MM.1S (cell line): ENCODE measurements at regions not wholly inside any gene's neighbourhood (a gene's known extent, or its start where the extent isn't known, plus 50 kb on each side); places are given as distances from the start of the nearest gene placed in this dataset.

Source experiments
- EZH2 ChIP-seq: fragments of 300-600 bp; sonication (generic); optimal IDR thresholded peaks from 2 replicates; pipeline ENCODE3; 2017; ENCODE audit warnings: low read depth, mild to moderate bottlenecking, antibody characterized with exemption, low read length, mixed read lengths
- TF ChIP-seq, protein P1 (sequence below): fragments of 300-600 bp; sonication (generic); IDR thresholded peaks from 2 replicates; pipeline ENCODE4 v1.5.1; 2016; ENCODE audit warnings: antibody characterized with exemption, low read length, mixed read lengths

DNA sequence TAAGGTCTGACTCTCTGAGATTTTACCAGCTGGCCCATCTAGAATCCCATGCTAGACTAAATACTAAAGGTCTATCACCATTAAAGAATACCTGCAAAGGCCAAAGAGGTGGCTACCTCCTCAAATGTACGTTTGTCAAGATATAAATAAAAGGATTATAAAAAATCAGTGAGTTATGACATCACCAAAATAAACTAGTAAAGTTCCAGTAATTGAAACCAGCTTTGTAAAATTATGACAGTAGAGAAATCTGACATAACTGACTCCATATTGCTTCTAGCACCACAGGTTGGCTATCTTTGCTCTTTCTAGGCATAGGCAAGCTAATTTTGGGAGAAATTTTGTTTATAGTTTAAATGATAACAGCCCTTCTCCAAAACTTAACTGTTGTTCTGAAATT lies 536.3 kb downstream of the TFAP2A start:
- TF ChIP-seq EZH2: no peak
- TF ChIP-seq, protein P1, sequence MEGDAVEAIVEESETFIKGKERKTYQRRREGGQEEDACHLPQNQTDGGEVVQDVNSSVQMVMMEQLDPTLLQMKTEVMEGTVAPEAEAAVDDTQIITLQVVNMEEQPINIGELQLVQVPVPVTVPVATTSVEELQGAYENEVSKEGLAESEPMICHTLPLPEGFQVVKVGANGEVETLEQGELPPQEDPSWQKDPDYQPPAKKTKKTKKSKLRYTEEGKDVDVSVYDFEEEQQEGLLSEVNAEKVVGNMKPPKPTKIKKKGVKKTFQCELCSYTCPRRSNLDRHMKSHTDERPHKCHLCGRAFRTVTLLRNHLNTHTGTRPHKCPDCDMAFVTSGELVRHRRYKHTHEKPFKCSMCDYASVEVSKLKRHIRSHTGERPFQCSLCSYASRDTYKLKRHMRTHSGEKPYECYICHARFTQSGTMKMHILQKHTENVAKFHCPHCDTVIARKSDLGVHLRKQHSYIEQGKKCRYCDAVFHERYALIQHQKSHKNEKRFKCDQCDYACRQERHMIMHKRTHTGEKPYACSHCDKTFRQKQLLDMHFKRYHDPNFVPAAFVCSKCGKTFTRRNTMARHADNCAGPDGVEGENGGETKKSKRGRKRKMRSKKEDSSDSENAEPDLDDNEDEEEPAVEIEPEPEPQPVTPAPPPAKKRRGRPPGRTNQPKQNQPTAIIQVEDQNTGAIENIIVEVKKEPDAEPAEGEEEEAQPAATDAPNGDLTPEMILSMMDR: no peak
